Panc1 (cell line): ENCODE measurements at regions not wholly inside any gene's neighbourhood (a gene's known extent, or its start where the extent isn't known, plus 50 kb on each side); places are given as distances from the start of the nearest gene placed in this dataset.

Experiments
- CTCF ChIP-seq: fragments of 450-650 bp; IDR thresholded peaks from 2 replicates; pipeline ENCODE4 v1.5.1; 2017; ENCODE audit warnings: mild to moderate bottlenecking
- POLR2AphosphoS5 ChIP-seq: IDR thresholded peaks from 2 replicates; pipeline ENCODE4 v1.6.1; 2012; ENCODE audit warnings: mild to moderate bottlenecking, low read depth, low read length, moderate library complexity
- REST ChIP-seq, 2 experiments: IDR thresholded peaks; 2 replicates each; pipeline ENCODE4 v1.6.1; 2011 to 2012; ENCODE audit warnings: low read depth in 2 of 2, control low read depth in 1 of 2, low read length in 1 of 2, mild to moderate bottlenecking in 1 of 2, moderate library complexity in 1 of 2; ENCODE audit not compliant: insufficient read depth in 1 of 2
- SIN3A ChIP-seq: IDR thresholded peaks from 2 replicates; pipeline ENCODE4 v1.6.1; 2012; ENCODE audit warnings: low read depth, mild to moderate bottlenecking, low read length, moderate library complexity, borderline replicate concordance; ENCODE audit not compliant: insufficient read depth
- TCF7L2 ChIP-seq: IDR thresholded peaks from 2 replicates; pipeline ENCODE4 v1.6.1; 2011; ENCODE audit warnings: mild to moderate bottlenecking, low read depth, low read length, inconsistent platforms

GRCh38 chr15:31477301-31477700 lies 150.7 kb downstream of the KLF13 start:
- TF ChIP-seq CTCF (no peak), SIN3A (no peak), REST (IDR thresholded peaks at IDR 0.05; ENCODE audit: insufficient read depth in 1 of 2, low read depth in 2 of 2, low read length in 1 of 2) (no peak), POLR2AphosphoS5 (no peak), TCF7L2 (no peak)
